HuH-7 (cell line): ENCODE measurements at regions not wholly inside any gene's neighbourhood (a gene's known extent, or its start where the extent isn't known, plus 50 kb on each side); places are given as distances from the start of the nearest gene placed in this dataset.
"Not testable (repeated sequence)": the region's sequence is repeated elsewhere in the genome, so short reads cannot be mapped to it uniquely, and the experiment has no call there.

Experiments used
- DNase-seq: peaks from one replicate; pipeline ENCODE4 v3.0.0; 2011; ENCODE audit warnings: low spot score

GRCh38 chr4:11700751-11701226 lies 272.1 kb upstream of the HS3ST1 start:
- no peak for DNase-seq

GRCh38 chr4:11698846-11699590 lies 270.3 kb upstream of the HS3ST1 start:
- DNase-seq = no peak

- DNase-seq = no peak
Measured at GRCh38 chr4:11698033-11698432, 269.3 kb upstream of the HS3ST1 start.

- no peak for DNase-seq
Measured at GRCh38 chr4:11693693-11694092, 265.0 kb upstream of the HS3ST1 start.

- no peak for DNase-seq
Measured at GRCh38 chr4:11691236-11691635, 262.5 kb upstream of the HS3ST1 start.

- no peak for DNase-seq
Measured at GRCh38 chr4:11687727-11688126, 259.0 kb upstream of the HS3ST1 start.

- no peak for DNase-seq
Measured at GRCh38 chr4:11685481-11685880, 256.8 kb upstream of the HS3ST1 start.

- no peak for DNase-seq
Measured at GRCh38 chr4:11675051-11675800, 246.5 kb upstream of the HS3ST1 start.

- no peak for DNase-seq
Measured at GRCh38 chr4:11670304-11670703, 241.6 kb upstream of the HS3ST1 start.

- DNase-seq = no peak
Measured at GRCh38 chr4:11669156-11669555, 240.5 kb upstream of the HS3ST1 start.

- no peak for DNase-seq
Measured at GRCh38 chr4:11663114-11663513, 234.4 kb upstream of the HS3ST1 start.

- DNase-seq = no peak
Measured at GRCh38 chr4:11650801-11651596, 222.3 kb upstream of the HS3ST1 start.

- no peak for DNase-seq
Measured at GRCh38 chr4:11647433-11647832, 218.7 kb upstream of the HS3ST1 start.

- not testable (repeated sequence) for DNase-seq
Measured at GRCh38 chr4:11643081-11643480, 214.4 kb upstream of the HS3ST1 start.

GRCh38 chr4:11640584-11640983 lies 211.9 kb upstream of the HS3ST1 start:
- no peak for DNase-seq

GRCh38 chr4:11636551-11636950 lies 207.9 kb upstream of the HS3ST1 start:
- no peak for DNase-seq

- DNase-seq = no peak
Measured at GRCh38 chr4:11636031-11636430, 207.3 kb upstream of the HS3ST1 start.

- DNase-seq = no peak
Measured at GRCh38 chr4:11635342-11635741, 206.6 kb upstream of the HS3ST1 start.

- no peak for DNase-seq
Measured at GRCh38 chr4:11634283-11634682, 205.6 kb upstream of the HS3ST1 start.

- no peak for DNase-seq
Measured at GRCh38 chr4:11633430-11633829, 204.7 kb upstream of the HS3ST1 start.

- no peak for DNase-seq
Measured at GRCh38 chr4:11632483-11632882, 203.8 kb upstream of the HS3ST1 start.

GRCh38 chr4:11632025-11632424 lies 203.3 kb upstream of the HS3ST1 start:
- no peak for DNase-seq

GRCh38 chr4:11631416-11631815 lies 202.7 kb upstream of the HS3ST1 start:
- DNase-seq = no peak
